Cardiac fibroblast (primary cell): ENCODE measurements at regions not wholly inside any gene's neighbourhood (a gene's known extent, or its start where the extent isn't known, plus 50 kb on each side); places are given as distances from the start of the nearest gene placed in this dataset.

Source experiments
- DNase-seq, 2 donors: peaks; one replicate each; pipeline versions ENCODE4 v3.0.0 to v3.0.0-alpha.2; 2010; ENCODE audit warnings: low read depth in 2 of 2
- H3K4me3 ChIP-seq, 2 donors: replicated peaks in 1 of 2; 1 replicate in 1 of 2; 2 replicates in 1 of 2; pipeline ENCODE4 v1.5.1; 2011; ENCODE audit warnings: low read depth in 2 of 2, low read length in 2 of 2, mild to moderate bottlenecking in 2 of 2, moderate library complexity in 1 of 2
- CTCF ChIP-seq: IDR thresholded peaks from one replicate; pipeline ENCODE4 v1.5.1; 2011; ENCODE audit warnings: low read depth, mild to moderate bottlenecking, low read length, inconsistent platforms

- DNase-seq: no peak
- H3K4me3 ChIP-seq: no peak overlapping the region
- TF ChIP-seq CTCF: no peak
Observed at GRCh38 chr5:54616518-54617220, 99.1 kb downstream of the SNX18 start.

- peak; percentile 81 to 92 for DNase-seq
- TF ChIP-seq CTCF: no peak
- H3K4me3 ChIP-seq: no peak overlapping the region
Observed at GRCh38 chr5:54616031-54616430, 98.5 kb downstream of the SNX18 start.

- H3K4me3 ChIP-seq: no peak overlapping the region
Observed at GRCh38 chr5:54615381-54615780, 97.8 kb downstream of the SNX18 start.

GRCh38 chr5:54612711-54613110, 95.2 kb downstream of the SNX18 start:
- TF ChIP-seq CTCF: no peak
- no peak for DNase-seq
- no peak overlapping the region for H3K4me3 ChIP-seq

More at GRCh38 chr5:54615381-54615780, 97.8 kb downstream of the SNX18 start:
- DNase-seq: no peak
- no peak for TF ChIP-seq CTCF

GRCh38 chr5:54611290-54611951, 93.9 kb downstream of the SNX18 start:
- peak in 1 of 2 donors; percentile 37 for DNase-seq
- no peak overlapping the region for H3K4me3 ChIP-seq
- TF ChIP-seq CTCF: no peak

GRCh38 chr5:54610197-54610944, 92.8 kb downstream of the SNX18 start:
- no peak for TF ChIP-seq CTCF
- H3K4me3 ChIP-seq: no peak overlapping the region
- DNase-seq: peak; percentile 29 to 59
